Stimulated activated CD8-positive, alpha-beta memory T cell treated with anti-CD3 and anti-CD28 coated beads, Interleukin-15, amount 100 ng/mL, for 48 hours (primary cell): ENCODE measurements at regions not wholly inside any gene's neighbourhood (a gene's known extent, or its start where the extent isn't known, plus 50 kb on each side); places are given as distances from the start of the nearest gene placed in this dataset.

Experiments used
- DNase-seq, 2 donors: peaks; one replicate each; pipeline ENCODE4 v3.0.0-alpha.2; 2020; ENCODE audit warnings: low read depth in 2 of 2

GRCh38 chr1:108082738-108083562, 117.2 kb downstream of the SLC25A24 start:
- DNase-seq = no peak

DNA sequence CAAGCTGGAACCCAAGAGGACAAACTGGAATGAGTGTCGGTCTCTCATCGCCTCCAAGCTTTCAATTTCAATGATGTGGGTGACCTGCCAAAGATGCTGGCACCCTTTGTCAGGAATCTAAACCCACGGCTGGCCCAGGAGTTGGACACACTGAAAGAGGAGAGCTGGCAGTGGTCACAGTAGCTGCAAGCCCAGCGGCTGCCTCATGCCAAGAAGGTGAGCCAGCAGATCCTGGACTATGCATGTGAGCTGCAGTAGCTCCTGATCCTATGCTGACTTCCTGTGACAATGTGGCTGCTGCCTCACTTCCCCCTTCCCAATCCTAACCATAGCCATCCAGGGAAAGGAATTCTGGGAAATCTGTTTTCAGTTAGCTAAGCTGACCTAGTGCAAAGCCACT, 117.0 kb upstream of the VAV3 start:
- no peak for DNase-seq

GRCh38 chr1:108080448-108080847, 115.5 kb upstream of the VAV3 start:
- DNase-seq = peak; percentile 21 to 36

DNA sequence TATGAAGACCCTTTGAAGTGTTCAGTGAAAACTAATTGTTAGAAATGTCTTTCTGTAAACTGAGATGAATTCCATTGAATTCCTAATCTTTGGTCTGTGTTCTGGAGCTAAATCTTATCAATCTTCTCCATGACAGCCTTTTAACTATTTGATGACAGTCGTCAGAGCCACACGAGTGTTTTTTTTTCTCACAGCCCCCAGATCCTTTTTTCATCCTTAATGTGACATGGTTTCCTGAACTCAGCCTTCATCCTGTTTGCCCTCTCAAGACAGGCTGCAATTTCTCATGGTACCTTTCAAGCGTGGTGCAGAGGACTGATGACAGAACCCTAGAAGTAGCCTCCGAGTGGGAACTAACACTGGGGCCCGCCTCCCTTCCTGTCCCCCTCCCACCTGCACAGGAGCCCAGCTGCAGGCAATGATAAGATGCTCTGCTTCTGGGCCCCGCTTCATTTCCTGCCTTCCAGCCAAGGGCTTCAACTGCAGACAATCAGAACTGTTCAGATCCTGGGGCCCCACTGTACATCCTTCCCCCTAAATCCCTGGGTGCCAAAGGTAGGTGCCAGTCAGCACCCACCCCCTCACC, 114.6 kb upstream of the VAV3 start:
- DNase-seq = peak in 1 of 2 donors; percentile 14

- DNase-seq = no peak
These were observed 113.0 kb upstream of the VAV3 start for GRCh38 chr1:108077991-108078390.

DNA sequence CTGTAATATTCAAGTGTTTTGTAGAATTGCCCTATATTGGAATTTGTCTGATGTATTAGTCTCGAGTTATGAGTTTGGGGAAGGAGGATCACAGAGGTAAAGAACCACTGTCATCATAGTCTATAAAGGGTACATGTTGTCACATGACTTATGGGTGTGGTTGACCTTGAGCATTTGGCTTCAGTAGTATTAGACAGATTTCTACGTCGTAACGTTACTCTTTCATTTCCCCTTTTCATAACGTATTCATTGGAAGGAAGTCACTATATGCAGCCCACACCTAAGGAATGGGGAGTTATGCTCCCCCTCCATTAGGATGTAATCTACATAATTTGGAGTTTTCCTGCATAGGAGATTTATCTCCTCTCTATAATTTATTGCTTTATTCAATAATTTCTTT, 110.1 kb upstream of the VAV3 start:
- DNase-seq = no peak

DNA sequence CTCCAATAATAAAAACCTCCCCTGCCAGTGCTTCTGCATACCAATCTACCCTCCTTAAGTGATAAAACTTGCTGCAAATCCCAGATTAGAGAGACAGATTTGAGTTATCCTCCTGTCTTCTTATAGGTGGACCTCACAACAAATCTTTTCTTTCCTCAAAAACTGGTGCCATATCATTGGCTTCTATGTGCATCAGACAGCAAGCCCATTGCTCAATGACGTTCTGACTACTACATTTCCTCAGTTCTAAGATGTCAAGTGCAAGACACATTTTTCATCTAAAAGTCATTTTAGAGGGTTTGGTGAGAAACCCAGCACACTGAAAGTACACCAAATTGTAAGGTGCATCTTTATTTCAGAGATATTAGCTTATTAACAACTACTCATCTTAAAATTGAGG, 107.8 kb upstream of the VAV3 start:
- no peak for DNase-seq

DNA sequence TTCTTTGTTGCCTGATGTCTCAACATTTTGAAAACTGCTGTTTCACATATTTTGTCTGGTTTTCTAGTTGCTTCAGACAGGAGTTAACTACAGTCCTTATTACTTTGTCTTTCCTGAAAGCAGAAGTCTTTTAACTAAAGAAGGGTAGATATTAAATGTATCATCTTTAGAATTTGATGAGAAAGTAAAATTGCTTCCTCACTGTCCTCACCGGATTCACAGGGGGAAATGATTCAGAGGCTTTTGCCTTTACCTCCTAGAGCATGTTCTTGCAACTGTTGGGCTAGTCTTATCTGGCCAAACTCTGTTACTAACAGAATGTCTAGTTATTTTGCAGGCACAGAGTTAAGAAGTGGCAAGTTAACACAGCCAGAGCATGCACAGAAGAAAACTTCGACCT, 107.2 kb upstream of the VAV3 start:
- DNase-seq = no peak

DNA sequence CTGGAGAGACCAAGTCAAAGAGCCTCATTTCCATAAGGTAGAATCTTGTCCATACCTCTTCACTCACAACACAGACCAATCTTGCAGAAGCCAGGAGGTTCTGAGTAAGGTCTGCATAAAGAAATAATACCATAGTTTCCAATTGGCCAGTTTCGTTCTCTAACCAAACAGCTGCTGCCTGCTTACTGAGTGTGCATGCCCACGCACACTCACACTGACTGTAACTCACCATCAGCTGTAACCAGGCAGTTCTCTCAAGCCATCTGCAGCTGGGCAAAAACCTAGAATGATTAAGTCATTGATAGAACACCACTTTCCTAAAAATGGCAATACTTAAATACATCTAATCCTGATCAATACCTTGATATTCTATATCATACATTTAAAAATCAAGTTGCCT, 106.6 kb upstream of the VAV3 start:
- DNase-seq = no peak

GRCh38 chr1:108070662-108071061, 105.7 kb upstream of the VAV3 start:
- no peak for DNase-seq

GRCh38 chr1:108067884-108068540, 103.0 kb upstream of the VAV3 start:
- no peak for DNase-seq

- no peak for DNase-seq
These were observed 101.8 kb upstream of the VAV3 start for GRCh38 chr1:108066808-108067207.

DNA sequence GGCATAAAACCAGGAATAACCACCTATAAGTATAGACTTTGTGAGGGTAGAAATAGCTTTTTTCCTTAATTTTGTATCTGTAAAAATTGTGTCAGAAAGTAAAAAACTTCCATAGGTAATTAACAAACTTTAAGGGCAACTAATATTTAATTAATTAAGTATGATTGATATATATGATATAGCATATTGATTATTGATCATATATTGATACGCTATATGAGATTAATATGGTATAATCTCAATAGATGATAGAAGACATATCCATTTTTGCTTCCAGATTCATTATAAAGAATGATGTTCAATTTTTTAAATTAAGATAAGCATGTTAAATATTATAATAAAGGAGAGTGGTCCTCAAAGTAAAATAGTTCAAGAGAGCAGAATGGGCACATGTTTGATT, 99.3 kb upstream of the VAV3 start:
- DNase-seq = no peak

DNA sequence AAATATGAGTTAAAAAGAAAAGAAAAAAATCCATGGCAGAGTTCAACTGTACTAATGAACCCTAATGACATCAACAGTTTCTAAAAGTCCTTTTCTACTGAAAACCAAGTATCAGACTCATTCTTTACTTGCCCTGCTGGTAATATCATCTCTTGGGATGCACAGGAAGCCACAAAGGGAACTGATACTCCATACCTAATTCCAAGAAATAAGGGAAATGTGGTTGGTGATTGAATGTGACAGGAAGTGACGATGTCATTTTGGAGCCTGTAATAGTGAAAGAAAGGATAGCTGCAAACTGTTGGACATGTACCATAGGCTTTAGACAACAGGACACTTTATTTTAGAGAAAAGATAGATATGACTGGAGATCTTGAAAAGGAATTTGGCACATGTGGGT, 98.7 kb upstream of the VAV3 start:
- DNase-seq = no peak

GRCh38 chr1:108059945-108060344, 95.0 kb upstream of the VAV3 start:
- no peak for DNase-seq

DNA sequence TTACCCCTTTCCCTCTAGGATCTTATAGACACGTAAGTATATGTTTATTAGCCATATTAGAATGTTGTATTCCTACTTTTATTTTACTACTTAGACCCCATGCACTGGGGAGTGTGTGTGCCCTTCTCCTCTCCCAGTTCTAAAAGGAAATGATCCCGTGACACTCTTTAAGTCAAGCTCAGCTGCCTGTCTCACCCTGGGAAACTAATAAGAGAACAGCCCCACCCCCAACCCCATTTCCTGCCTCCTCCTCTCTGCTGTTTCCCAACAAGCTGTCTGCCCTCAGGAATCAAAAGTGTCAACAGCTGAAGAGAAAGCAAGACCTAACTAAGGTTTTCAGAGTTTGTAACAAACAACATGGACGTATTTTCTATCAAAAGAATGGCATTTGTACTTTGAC, 92.6 kb upstream of the VAV3 start:
- DNase-seq = no peak

- DNase-seq = no peak
These were observed 91.5 kb upstream of the VAV3 start for GRCh38 chr1:108056436-108056990.

- DNase-seq = no peak
These were observed 90.4 kb upstream of the VAV3 start for GRCh38 chr1:108055387-108055786.

DNA sequence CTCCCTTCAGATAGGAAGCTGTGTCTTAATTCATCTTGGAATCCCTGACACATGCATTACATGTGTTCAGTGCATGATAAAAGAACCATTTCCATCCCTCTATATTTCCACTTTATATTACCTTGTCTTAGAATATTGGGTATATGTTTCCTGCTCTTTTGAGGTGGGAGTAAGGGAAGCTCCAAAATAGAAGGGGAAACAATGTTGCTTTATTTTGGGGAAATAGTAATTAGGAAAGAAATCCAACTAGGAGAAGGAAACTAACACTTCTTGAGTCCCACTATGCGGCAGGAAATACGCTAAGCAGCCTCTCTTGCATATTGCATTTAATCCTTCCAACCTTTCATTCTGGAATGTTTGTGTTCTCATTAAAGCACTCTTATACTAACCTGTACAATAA, 89.4 kb upstream of the VAV3 start:
- no peak for DNase-seq

DNA sequence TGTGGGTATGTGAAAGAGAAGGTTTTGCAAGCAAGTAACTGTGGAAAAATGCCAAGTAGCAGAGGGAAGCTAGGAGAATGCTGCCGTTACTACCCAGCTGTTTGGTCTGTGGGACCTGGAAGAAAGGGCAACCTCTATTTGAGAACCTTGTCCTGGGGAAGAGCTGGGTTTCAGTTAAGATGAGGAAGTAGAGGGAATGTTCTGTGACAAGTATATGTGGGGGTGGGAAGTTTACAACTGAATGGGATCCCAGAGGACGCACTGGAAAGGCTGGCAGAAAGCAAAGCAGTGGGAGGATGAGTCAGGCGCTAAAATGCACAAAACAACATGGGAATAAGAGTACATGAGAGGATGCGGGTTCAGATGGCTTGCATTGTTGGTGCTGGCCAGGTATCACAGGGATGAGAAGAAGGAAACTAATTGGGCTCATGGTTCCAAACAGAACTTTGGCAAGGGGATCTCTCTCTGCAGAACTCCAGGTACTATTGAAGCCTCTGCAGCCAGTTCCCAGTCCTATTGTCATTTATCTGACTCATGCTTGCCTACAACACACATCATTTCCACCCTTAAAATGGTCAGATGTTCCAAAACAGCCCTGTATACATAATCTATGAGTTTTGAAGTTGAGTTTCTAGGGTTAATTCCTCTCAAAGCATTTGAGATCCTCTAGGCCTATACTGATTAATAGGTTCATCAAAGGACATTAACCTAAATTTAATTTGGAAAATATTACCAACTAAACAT, 88.5 kb upstream of the VAV3 start:
- DNase-seq = no peak

DNA sequence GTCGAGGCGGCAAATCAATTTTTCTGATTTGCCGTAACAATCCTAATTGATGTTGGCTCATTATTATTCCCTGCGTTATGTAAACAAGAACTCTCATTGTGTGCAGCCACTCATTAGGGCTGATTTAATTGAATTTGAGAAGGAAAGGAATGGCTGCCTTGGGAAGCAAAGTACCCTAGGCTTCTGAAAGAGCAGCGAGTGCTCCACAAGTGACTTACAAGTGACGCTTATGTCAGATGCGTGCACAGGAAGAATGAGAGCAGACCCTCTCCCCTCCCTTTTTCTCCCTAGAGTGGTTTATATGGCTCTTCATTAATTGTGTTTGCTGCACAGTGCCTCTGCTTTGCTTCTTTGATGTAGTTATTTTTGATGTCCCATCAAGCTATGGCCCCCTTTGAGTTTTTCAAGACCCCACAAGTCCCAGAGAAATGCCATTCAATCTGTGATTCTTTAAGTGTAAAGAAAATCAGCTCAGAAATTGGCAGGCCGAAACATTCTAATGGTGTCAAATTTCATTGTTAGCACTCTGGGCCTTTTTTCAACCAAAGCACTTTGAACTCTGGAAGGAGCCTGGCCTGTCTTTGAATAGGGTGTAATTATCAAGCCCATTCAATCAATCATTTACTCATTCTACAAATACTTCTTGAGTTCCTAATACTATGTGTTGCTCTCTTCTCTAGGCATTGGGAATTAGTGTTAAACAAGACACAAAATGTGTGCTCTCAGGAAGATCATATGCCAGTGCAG, 86.8 kb upstream of the VAV3 start:
- no peak for DNase-seq
